MM.1S (cell line): ENCODE measurements at regions not wholly inside any gene's neighbourhood (a gene's known extent, or its start where the extent isn't known, plus 50 kb on each side); places are given as distances from the start of the nearest gene placed in this dataset.

ENCODE experiments used
- DNase-seq: peaks from one replicate; pipeline ENCODE4 v3.0.0-alpha.2; 2015
- H2AFZ ChIP-seq: fragments of 300-600 bp; sonication (generic); 2 replicates; pipeline ENCODE4 v1.6.0; 2016; ENCODE audit warnings: antibody characterized with exemption, low read length
- H3F3A ChIP-seq: fragments of 300-600 bp; sonication (generic); 2 replicates; pipeline ENCODE4 v1.6.1; 2016; ENCODE audit warnings: mild to moderate bottlenecking, antibody characterized with exemption, low read length, moderate library complexity, mixed read lengths; ENCODE audit not compliant: insufficient read depth
- H3K27ac ChIP-seq: fragments of 300-600 bp; sonication (generic); 2 replicates; pipeline ENCODE4 v1.5.1; 2016; ENCODE audit warnings: mild to moderate bottlenecking, low read length
- H3K27me3 ChIP-seq: fragments of 300-600 bp; sonication (generic); replicated peaks from 2 replicates; pipeline ENCODE4 v1.6.0; 2016; ENCODE audit warnings: low read length; ENCODE audit not compliant: insufficient read depth
- H3K36me3 ChIP-seq: fragments of 300-600 bp; sonication (generic); replicated peaks from 2 replicates; pipeline ENCODE4 v1.6.1; 2016; ENCODE audit warnings: mild to moderate bottlenecking, low read length, mixed read lengths; ENCODE audit not compliant: insufficient read depth
- H3K4me1 ChIP-seq: fragments of 300-600 bp; sonication (generic); 2 replicates; pipeline ENCODE4 v1.6.1; 2016; ENCODE audit warnings: low read length, mixed read lengths
- H3K4me2 ChIP-seq: fragments of 300-600 bp; sonication (generic); 2 replicates; pipeline ENCODE4 v1.6.0; 2016; ENCODE audit warnings: low read depth, low read length
- H3K4me3 ChIP-seq: fragments of 300-600 bp; sonication (generic); 2 replicates; pipeline ENCODE4 v1.5.1; 2016; ENCODE audit warnings: low read length, mixed read lengths
- H3K79me2 ChIP-seq: fragments of 300-600 bp; sonication (generic); 2 replicates; pipeline ENCODE4 v1.6.1; 2016; ENCODE audit warnings: mixed run types, low read length, mixed read lengths
- H3K9ac ChIP-seq: fragments of 300-600 bp; sonication (generic); 2 replicates; pipeline ENCODE4 v1.6.1; 2016; ENCODE audit warnings: low read length, mixed read lengths
- H3K9me2 ChIP-seq: fragments of 300-600 bp; sonication (generic); replicated peaks from 2 replicates; pipeline ENCODE4 v1.6.1; 2016; ENCODE audit warnings: mild to moderate bottlenecking, low read length, mixed read lengths; ENCODE audit not compliant: insufficient read depth
- H3K9me3 ChIP-seq: fragments of 300-600 bp; sonication (generic); replicated peaks from 2 replicates; pipeline ENCODE4 v1.6.1; 2016; ENCODE audit warnings: mild to moderate bottlenecking, low read length, mixed read lengths; ENCODE audit not compliant: insufficient read depth
- H4K20me1 ChIP-seq: fragments of 300-600 bp; sonication (generic); 2 replicates; pipeline ENCODE4 v1.6.1; 2016; ENCODE audit warnings: mild to moderate bottlenecking, low read length, moderate library complexity, mixed read lengths; ENCODE audit not compliant: insufficient read depth
- CTCF ChIP-seq: fragments of 300-600 bp; sonication (generic); IDR thresholded peaks from 2 replicates; pipeline ENCODE4 v1.5.1; 2016; ENCODE audit warnings: antibody characterized with exemption, low read length, mixed read lengths
- EZH2 ChIP-seq: fragments of 300-600 bp; sonication (generic); optimal IDR thresholded peaks from 2 replicates; pipeline ENCODE3; 2017; ENCODE audit warnings: low read depth, mild to moderate bottlenecking, antibody characterized with exemption, low read length, mixed read lengths
- EZH2phosphoT487 ChIP-seq: fragments of 300-600 bp; sonication (generic); IDR thresholded peaks from 2 replicates; pipeline ENCODE4 v1.6.1; 2018; ENCODE audit warnings: antibody characterized with exemption, low read length

DNA sequence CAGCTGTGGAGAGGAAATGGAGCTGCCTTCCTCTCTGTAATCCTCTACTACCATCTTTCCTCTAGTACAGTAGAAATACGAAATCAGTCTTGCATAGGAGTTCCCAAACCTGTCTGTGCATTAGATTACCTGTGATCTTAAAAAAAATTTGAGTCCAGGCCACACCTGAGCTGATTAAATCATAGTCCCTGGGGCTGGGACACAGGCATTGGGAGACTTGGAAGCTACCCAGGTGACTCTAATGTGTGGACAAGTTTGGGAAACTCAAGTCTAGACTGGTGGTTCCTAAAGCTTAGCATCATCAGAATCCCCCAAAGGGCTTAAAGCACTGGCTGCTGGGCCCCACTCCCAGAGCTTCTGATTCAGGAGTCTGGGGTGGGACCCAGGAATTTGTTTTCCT, 152.7 kb upstream of the GLI3 start:
- Histone ChIP-seq H3K27me3 (no peaks in the 10 kb centered on the region), H3K9me2 (no peaks in the 10 kb centered on the region), H3F3A (no peaks in the 10 kb centered on the region), H3K4me1 (no peaks in the 10 kb centered on the region), H3K9me3 (no peaks in the 10 kb centered on the region), H2AFZ (no peak overlapping the region), H4K20me1 (no peaks in the 10 kb centered on the region), H3K79me2 (no peaks in the 10 kb centered on the region), H3K27ac (no peak overlapping the region), H3K9ac (no peak overlapping the region), H3K4me2 (no peak overlapping the region), H3K36me3 (no peaks in the 10 kb centered on the region), H3K4me3 (no peak overlapping the region)
- no peak for DNase-seq
- TF ChIP-seq CTCF (no peak), EZH2phosphoT487 (no peak), EZH2 (no peak)

GRCh38 chr7:42385912-42386311, 148.9 kb upstream of the GLI3 start:
- H3K4me2 ChIP-seq = no peak overlapping the region
- H3F3A ChIP-seq = no peaks in the 10 kb centered on the region
- no peaks in the 10 kb centered on the region for H3K4me1 ChIP-seq
- no peak overlapping the region for H2AFZ ChIP-seq
- no peak overlapping the region for H3K4me3 ChIP-seq
- TF ChIP-seq EZH2 (no peak), EZH2phosphoT487 (no peak), CTCF (no peak)
- no peaks in the 10 kb centered on the region for H4K20me1 ChIP-seq
- no peaks in the 10 kb centered on the region for H3K79me2 ChIP-seq
- DNase-seq = no peak
- no peaks in the 10 kb centered on the region for H3K27me3 ChIP-seq
- H3K9ac ChIP-seq = no peak overlapping the region
- H3K36me3 ChIP-seq = no peaks in the 10 kb centered on the region
- no peaks in the 10 kb centered on the region for H3K9me2 ChIP-seq
- no peaks in the 10 kb centered on the region for H3K9me3 ChIP-seq
- H3K27ac ChIP-seq = no peak overlapping the region

DNA sequence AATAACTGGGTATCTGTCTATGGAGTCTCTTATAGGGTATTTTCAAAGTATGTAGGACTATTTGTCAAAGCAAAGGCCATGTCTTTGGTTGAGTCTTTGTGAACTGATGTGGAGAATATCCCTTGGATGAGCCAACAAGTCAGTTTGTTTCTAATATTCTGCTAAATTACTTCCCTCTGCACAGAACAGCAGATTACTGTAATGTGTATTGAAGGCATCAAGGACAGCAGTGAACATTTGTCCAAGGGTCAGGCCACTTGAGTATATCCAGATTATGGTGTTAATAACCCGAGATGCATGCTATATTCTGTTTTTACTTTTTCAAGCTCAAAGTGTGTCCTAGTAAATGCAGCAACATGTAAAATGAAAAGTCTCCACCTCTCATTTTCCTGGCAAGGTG, 144.2 kb upstream of the GLI3 start:
- Histone ChIP-seq H2AFZ (no peak overlapping the region), H3K79me2 (no peaks in the 10 kb centered on the region), H3K4me1 (no peaks in the 10 kb centered on the region), H3F3A (no peaks in the 10 kb centered on the region), H3K36me3 (no peaks in the 10 kb centered on the region), H4K20me1 (no peaks in the 10 kb centered on the region), H3K4me3 (no peak overlapping the region), H3K27ac (no peak overlapping the region), H3K4me2 (no peak overlapping the region), H3K9ac (no peak overlapping the region), H3K9me2 (no peaks in the 10 kb centered on the region), H3K9me3 (no peaks in the 10 kb centered on the region), H3K27me3 (no peaks in the 10 kb centered on the region)
- TF ChIP-seq EZH2phosphoT487 = no peak
- no peak for TF ChIP-seq EZH2
- no peak for TF ChIP-seq CTCF
- DNase-seq = no peak

- no peak overlapping the region for H3K4me3 ChIP-seq
- no peaks in the 10 kb centered on the region for H3K9me3 ChIP-seq
- no peaks in the 10 kb centered on the region for H3K9me2 ChIP-seq
- H3K4me1 ChIP-seq = no peaks in the 10 kb centered on the region
- no peak overlapping the region for H3K4me2 ChIP-seq
- H3K27ac ChIP-seq = no peak overlapping the region
- TF ChIP-seq CTCF = no peak
- TF ChIP-seq EZH2 = no peak
- no peak for TF ChIP-seq EZH2phosphoT487
- H3K9ac ChIP-seq = no peak overlapping the region
- H3K27me3 ChIP-seq = no peaks in the 10 kb centered on the region
- H3K79me2 ChIP-seq = no peaks in the 10 kb centered on the region
- no peaks in the 10 kb centered on the region for H3K36me3 ChIP-seq
- no peaks in the 10 kb centered on the region for H4K20me1 ChIP-seq
- H3F3A ChIP-seq = no peaks in the 10 kb centered on the region
- DNase-seq = no peak
- no peak overlapping the region for H2AFZ ChIP-seq
Observed at GRCh38 chr7:42380401-42380800, 143.4 kb upstream of the GLI3 start.
